T-helper 17 cell (primary cell): ENCODE measurements at regions not wholly inside any gene's neighbourhood (a gene's known extent, or its start where the extent isn't known, plus 50 kb on each side); places are given as distances from the start of the nearest gene placed in this dataset.

ENCODE experiments used
- ATAC-seq: fragments of 150-1000 bp; cut with Tn5 transposase; 2 replicates; pipeline ENCODE4 v1.10.0; 2021; ENCODE audit warnings: mild to moderate bottlenecking, moderate library complexity
- DNase-seq, 3 donors: peaks; one replicate each; pipeline versions ENCODE4 v3.0.0 to v3.0.0-alpha.2; 2020 to 2021
- H3K9me3 ChIP-seq: one replicate; pipeline ENCODE4 v1.7.0; 2013; ENCODE audit warnings: low read length, mild to moderate bottlenecking; ENCODE audit not compliant: control insufficient read depth, poor library complexity, severe bottlenecking
- H3K27ac Mint-ChIP-seq: one replicate; pipeline ENCODE4 v1.8.0; 2022; ENCODE audit warnings: mild to moderate bottlenecking, moderate library complexity, mixed read lengths
- H3K27me3 Mint-ChIP-seq: one replicate; pipeline ENCODE4 v1.8.0; 2022; ENCODE audit warnings: mixed read lengths
- H3K36me3 Mint-ChIP-seq: one replicate; pipeline ENCODE4 v1.8.0; 2022; ENCODE audit warnings: low read depth, mixed read lengths
- H3K4me1 Mint-ChIP-seq: one replicate; pipeline ENCODE4 v1.8.0; 2022; ENCODE audit warnings: mild to moderate bottlenecking, mixed read lengths
- H3K4me3 Mint-ChIP-seq: one replicate; pipeline ENCODE4 v1.8.0; 2022; ENCODE audit warnings: mild to moderate bottlenecking, moderate library complexity, mixed read lengths

GRCh38 chr12:127179176-127179575 is 1087.8 kb upstream of the TMEM132C start:
- ATAC-seq (no peak), DNase-seq (no peak)
- Mint-ChIP-seq H3K27me3 (peaks cover 9% of the 10 kb centered on the region), H3K27ac (no peak overlapping the region), H3K4me1 (no peaks in the 10 kb centered on the region), H3K36me3 (no peaks in the 10 kb centered on the region), H3K4me3 (no peak overlapping the region)
- no peaks in the 10 kb centered on the region for H3K9me3 ChIP-seq

- no peak overlapping the region for H3K27ac Mint-ChIP-seq
- peaks cover 9% of the 10 kb centered on the region for H3K27me3 Mint-ChIP-seq
- no peaks in the 10 kb centered on the region for H3K4me1 Mint-ChIP-seq
- no peak overlapping the region for H3K4me3 Mint-ChIP-seq
- ATAC-seq: no peak
- H3K36me3 Mint-ChIP-seq: no peaks in the 10 kb centered on the region
- no peak for DNase-seq
- H3K9me3 ChIP-seq: no peaks in the 10 kb centered on the region
Observed at GRCh38 chr12:127182018-127182417, 1085.0 kb upstream of the TMEM132C start.

DNA sequence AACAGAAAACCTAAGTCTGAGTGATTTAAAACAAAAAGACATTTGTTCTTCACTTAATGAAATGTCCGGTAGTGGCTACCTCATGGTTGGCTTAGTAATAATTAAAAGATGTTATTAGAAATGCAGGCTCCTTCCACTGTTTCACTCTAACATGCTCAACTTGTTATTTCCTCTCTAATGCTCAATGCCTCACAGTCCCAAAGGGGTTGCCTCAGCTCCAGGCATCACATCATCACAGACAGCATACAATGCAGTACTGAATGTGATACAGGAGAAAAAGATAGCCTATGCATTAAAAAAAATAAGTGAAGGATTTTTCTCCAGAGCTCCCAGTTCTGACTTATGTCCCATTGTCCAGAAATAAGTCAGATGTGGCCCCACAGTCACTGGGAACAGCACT is 1077.0 kb upstream of the TMEM132C start:
- H3K36me3 Mint-ChIP-seq: no peaks in the 10 kb centered on the region
- no peak for ATAC-seq
- H3K4me3 Mint-ChIP-seq: no peak overlapping the region
- no peak for DNase-seq
- peaks cover 21% of the 10 kb centered on the region for H3K27me3 Mint-ChIP-seq
- H3K4me1 Mint-ChIP-seq: no peaks in the 10 kb centered on the region
- no peak overlapping the region for H3K27ac Mint-ChIP-seq
- H3K9me3 ChIP-seq: no peaks in the 10 kb centered on the region

DNA sequence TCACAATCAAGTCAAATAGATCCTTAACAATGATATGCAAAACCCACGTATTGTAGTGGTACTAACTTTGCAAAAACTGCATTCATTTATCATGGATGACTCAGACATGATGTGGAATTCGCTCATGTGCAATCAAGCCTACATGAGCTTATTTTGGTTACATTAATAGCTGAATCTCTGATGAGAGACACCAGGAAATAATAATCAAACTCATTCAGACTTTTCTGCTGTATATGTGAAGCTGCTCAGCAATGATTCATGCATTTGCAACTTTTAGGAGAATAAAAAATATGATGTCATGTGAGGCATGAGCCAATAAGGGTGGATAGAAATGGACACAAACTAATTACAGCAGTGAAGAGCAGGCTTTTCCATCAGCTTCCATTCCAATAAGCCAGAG is 1075.8 kb upstream of the TMEM132C start:
- Mint-ChIP-seq H3K36me3 (no peaks in the 10 kb centered on the region), H3K4me3 (no peak overlapping the region), H3K27ac (no peak overlapping the region), H3K4me1 (no peaks in the 10 kb centered on the region), H3K27me3 (peaks cover 22% of the 10 kb centered on the region)
- DNase-seq (no peak), ATAC-seq (no peak)
- no peaks in the 10 kb centered on the region for H3K9me3 ChIP-seq

DNA sequence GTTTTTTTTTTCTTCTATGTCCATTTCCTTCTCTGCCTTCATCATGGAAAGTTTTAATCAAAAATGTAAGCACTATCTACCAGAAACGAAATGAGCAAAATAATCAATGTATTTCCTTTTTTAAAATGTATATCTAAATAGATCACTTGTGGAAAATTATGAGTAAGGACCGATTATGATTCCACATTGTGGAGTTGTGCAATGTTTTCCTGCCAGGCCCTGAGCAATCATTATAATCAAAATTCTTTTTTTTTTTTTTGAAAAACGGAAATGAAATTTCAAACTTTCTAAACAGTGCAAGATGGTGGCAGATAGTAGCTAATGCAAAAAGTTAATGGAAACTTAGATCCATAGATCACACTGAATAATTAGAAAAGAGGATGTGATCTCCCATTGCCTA is 1074.6 kb upstream of the TMEM132C start:
- no peaks in the 10 kb centered on the region for H3K4me1 Mint-ChIP-seq
- peaks cover 29% of the 10 kb centered on the region for H3K27me3 Mint-ChIP-seq
- ATAC-seq (no peak), DNase-seq (no peak)
- H3K4me3 Mint-ChIP-seq: no peak overlapping the region
- H3K9me3 ChIP-seq: no peaks in the 10 kb centered on the region
- H3K36me3 Mint-ChIP-seq: no peaks in the 10 kb centered on the region
- H3K27ac Mint-ChIP-seq: no peak overlapping the region

GRCh38 chr12:127193341-127193740 is 1073.6 kb upstream of the TMEM132C start:
- no peaks in the 10 kb centered on the region for H3K9me3 ChIP-seq
- Mint-ChIP-seq H3K27ac (no peak overlapping the region), H3K4me3 (no peak overlapping the region), H3K36me3 (no peaks in the 10 kb centered on the region), H3K27me3 (peaks cover 25% of the 10 kb centered on the region), H3K4me1 (no peaks in the 10 kb centered on the region)
- DNase-seq: no peak
- ATAC-seq: no peak

DNA sequence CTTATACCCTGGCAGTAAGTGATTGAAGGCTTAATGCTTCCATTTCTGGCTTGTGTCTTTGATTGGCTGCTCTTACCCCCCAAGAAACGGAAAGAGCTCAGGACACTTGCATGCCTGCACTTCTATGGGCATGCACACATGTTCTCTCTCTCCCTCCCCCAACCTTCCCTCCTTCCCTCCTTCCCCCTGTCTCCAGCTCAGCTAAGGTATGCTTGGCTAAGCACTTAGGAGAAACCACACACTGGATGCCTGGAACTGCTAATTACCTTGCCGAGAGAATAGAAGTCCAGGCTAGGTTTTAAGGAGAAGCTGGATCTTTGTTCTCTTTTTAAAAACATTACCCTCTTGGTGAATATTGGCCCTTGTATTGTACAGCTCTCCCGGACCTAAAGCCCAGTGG is 1072.8 kb upstream of the TMEM132C start:
- Mint-ChIP-seq H3K27me3 (peaks cover 23% of the 10 kb centered on the region), H3K4me3 (no peak overlapping the region), H3K4me1 (no peaks in the 10 kb centered on the region), H3K27ac (no peak overlapping the region), H3K36me3 (no peaks in the 10 kb centered on the region)
- DNase-seq (no peak), ATAC-seq (no peak)
- no peaks in the 10 kb centered on the region for H3K9me3 ChIP-seq

- Mint-ChIP-seq H3K27ac (no peak overlapping the region), H3K27me3 (peaks cover 25% of the 10 kb centered on the region), H3K4me1 (no peaks in the 10 kb centered on the region), H3K4me3 (no peak overlapping the region), H3K36me3 (no peaks in the 10 kb centered on the region)
- peaks cover 3% of the 10 kb centered on the region for H3K9me3 ChIP-seq
- ATAC-seq (no peak), DNase-seq (no peak)
Observed at GRCh38 chr12:127205781-127206555, 1061.0 kb upstream of the TMEM132C start.

DNA sequence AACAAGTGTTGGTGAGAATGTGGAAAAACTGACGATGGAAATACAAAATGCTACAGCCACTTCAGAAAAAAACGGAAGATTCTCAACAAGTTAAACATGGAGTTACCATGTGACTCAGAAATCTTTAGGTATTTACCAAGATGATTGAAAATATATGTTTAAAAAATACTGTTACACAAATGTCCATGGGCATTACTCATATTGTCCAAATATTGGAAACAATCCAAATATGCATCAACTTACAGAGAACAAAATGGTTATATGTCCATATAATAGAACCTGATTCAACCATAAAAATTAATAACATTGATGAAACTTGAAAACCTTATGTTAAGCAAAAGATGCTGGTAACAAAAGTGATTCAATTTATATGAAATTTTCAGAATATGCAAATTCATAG is 1057.7 kb upstream of the TMEM132C start:
- H3K27ac Mint-ChIP-seq: no peak overlapping the region
- DNase-seq (no peak), ATAC-seq (no peak)
- no peak overlapping the region for H3K4me3 Mint-ChIP-seq
- no peaks in the 10 kb centered on the region for H3K4me1 Mint-ChIP-seq
- H3K27me3 Mint-ChIP-seq: peaks cover 18% of the 10 kb centered on the region
- H3K36me3 Mint-ChIP-seq: no peaks in the 10 kb centered on the region
- H3K9me3 ChIP-seq: no peaks in the 10 kb centered on the region

DNA sequence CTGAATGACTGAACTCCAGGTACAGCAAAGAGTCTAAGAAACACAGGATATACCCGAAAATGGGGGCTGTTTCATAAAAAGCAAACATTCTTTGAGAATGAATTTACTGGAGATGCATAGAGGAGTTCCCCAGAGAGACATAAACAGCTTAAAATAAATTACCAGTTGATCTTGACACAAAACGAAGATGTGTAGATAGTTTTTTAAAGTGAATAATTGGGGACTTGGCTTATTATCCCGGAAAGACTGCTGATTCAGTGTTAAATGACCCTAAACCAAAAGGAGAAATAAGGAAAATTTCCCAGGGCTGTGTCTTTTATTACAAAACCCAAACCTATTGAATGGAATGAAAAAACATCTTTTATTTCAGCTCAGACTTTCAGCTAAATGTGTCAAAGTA is 1052.8 kb upstream of the TMEM132C start:
- no peak for ATAC-seq
- no peak overlapping the region for H3K4me3 Mint-ChIP-seq
- H3K9me3 ChIP-seq: no peaks in the 10 kb centered on the region
- peaks cover 13% of the 10 kb centered on the region for H3K27me3 Mint-ChIP-seq
- no peak overlapping the region for H3K27ac Mint-ChIP-seq
- no peaks in the 10 kb centered on the region for H3K4me1 Mint-ChIP-seq
- DNase-seq: no peak
- no peaks in the 10 kb centered on the region for H3K36me3 Mint-ChIP-seq

GRCh38 chr12:127223011-127223410 is 1044.0 kb upstream of the TMEM132C start:
- peaks cover 26% of the 10 kb centered on the region for H3K27me3 Mint-ChIP-seq
- DNase-seq: no peak
- no peaks in the 10 kb centered on the region for H3K4me1 Mint-ChIP-seq
- no peaks in the 10 kb centered on the region for H3K9me3 ChIP-seq
- no peak overlapping the region for H3K4me3 Mint-ChIP-seq
- H3K27ac Mint-ChIP-seq: no peak overlapping the region
- ATAC-seq: no peak
- peaks cover 2% of the 10 kb centered on the region for H3K36me3 Mint-ChIP-seq

- Mint-ChIP-seq H3K27ac (no peak overlapping the region), H3K4me3 (no peak overlapping the region), H3K27me3 (peaks cover 28% of the 10 kb centered on the region), H3K4me1 (no peaks in the 10 kb centered on the region), H3K36me3 (peaks cover 2% of the 10 kb centered on the region)
- no peak for ATAC-seq
- no peak for DNase-seq
- no peaks in the 10 kb centered on the region for H3K9me3 ChIP-seq
Observed at GRCh38 chr12:127223731-127224130, 1043.2 kb upstream of the TMEM132C start.

DNA sequence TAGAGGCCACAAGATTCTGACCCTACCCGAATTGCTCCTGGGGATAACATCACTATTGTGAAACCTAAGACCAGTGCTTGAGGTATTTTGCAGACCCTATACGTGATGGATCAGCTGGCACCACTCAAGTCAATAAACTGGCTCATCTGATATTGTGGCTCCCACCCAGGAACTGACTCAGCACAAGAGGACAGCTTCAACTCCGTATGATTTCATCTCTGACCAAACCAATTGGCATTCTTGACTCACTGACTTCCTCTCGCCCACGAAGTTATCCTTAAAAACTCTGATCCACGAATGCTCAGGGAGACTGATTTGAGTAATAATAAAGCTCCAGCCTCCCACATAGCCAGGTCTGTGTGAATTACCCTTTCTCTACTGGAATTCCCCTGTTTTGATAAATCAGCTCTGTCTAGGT is 1036.1 kb upstream of the TMEM132C start:
- H3K27ac Mint-ChIP-seq: no peak overlapping the region
- ATAC-seq: no peak

GRCh38 chr12:127231371-127231770 is 1035.6 kb upstream of the TMEM132C start:
- ATAC-seq: no peak
- H3K4me3 Mint-ChIP-seq: no peak overlapping the region
- H3K9me3 ChIP-seq: no peaks in the 10 kb centered on the region

More for the DNA sequence above, 1036.1 kb upstream of the TMEM132C start:
- Mint-ChIP-seq H3K36me3 (no peaks in the 10 kb centered on the region), H3K4me1 (no peaks in the 10 kb centered on the region), H3K4me3 (no peak overlapping the region), H3K27me3 (peaks cover 19% of the 10 kb centered on the region)
- no peaks in the 10 kb centered on the region for H3K9me3 ChIP-seq
- no peak for DNase-seq

More at GRCh38 chr12:127231371-127231770, 1035.6 kb upstream of the TMEM132C start:
- DNase-seq: no peak
- Mint-ChIP-seq H3K27ac (no peak overlapping the region), H3K4me1 (no peaks in the 10 kb centered on the region), H3K36me3 (no peaks in the 10 kb centered on the region), H3K27me3 (peaks cover 19% of the 10 kb centered on the region)
